GM10266 (cell line): ENCODE measurements at regions not wholly inside any gene's neighbourhood (a gene's known extent, or its start where the extent isn't known, plus 50 kb on each side); places are given as distances from the start of the nearest gene placed in this dataset.

Experiments
- DNase-seq: peaks from one replicate; pipeline ENCODE4 v3.0.0; 2012; ENCODE audit errors: extremely low spot score
- CTCF ChIP-seq: IDR thresholded peaks from 2 replicates; pipeline ENCODE4 v1.5.1; 2012; ENCODE audit warnings: mild to moderate bottlenecking, low read depth; ENCODE audit not compliant: control insufficient read depth, insufficient read depth; ENCODE audit errors: missing control alignments

GRCh38 chr12:25824734-25825133 is 133.7 kb upstream of the RASSF8 start:
- no peak for DNase-seq
- TF ChIP-seq CTCF = no peak

- DNase-seq = no peak
Observed at GRCh38 chr12:25825446-25825845, 133.0 kb upstream of the RASSF8 start.

GRCh38 chr12:25827141-25827540 is 131.3 kb upstream of the RASSF8 start:
- TF ChIP-seq CTCF = no peak
- DNase-seq = no peak

More at GRCh38 chr12:25825446-25825845, 133.0 kb upstream of the RASSF8 start:
- no peak for TF ChIP-seq CTCF

GRCh38 chr12:25827747-25828146 is 130.7 kb upstream of the RASSF8 start:
- no peak for TF ChIP-seq CTCF
- DNase-seq = no peak

GRCh38 chr12:25828188-25828587 is 130.3 kb upstream of the RASSF8 start:
- no peak for TF ChIP-seq CTCF
- DNase-seq = no peak

- no peak for DNase-seq
- no peak for TF ChIP-seq CTCF
Observed at GRCh38 chr12:25829192-25829591, 129.3 kb upstream of the RASSF8 start.

- no peak for DNase-seq
- TF ChIP-seq CTCF = no peak
Observed at GRCh38 chr12:25830456-25830855, 128.0 kb upstream of the RASSF8 start.
